COLO668 (cell line): ENCODE measurements at regions not wholly inside any gene's neighbourhood (a gene's known extent, or its start where the extent isn't known, plus 50 kb on each side); places are given as distances from the start of the nearest gene placed in this dataset.

Experiments used
- DNase-seq: peaks from one replicate; lab custom pipeline; 2025; ENCODE audit not compliant: unreplicated experiment; lab: John Stamatoyannopoulos, UW

- no peak for DNase-seq
Observed at GRCh38 chr5:56330806-56331205, 97.7 kb upstream of the ANKRD55 start.

- DNase-seq = no peak
Observed at GRCh38 chr5:56330167-56330566, 97.0 kb upstream of the ANKRD55 start.

DNA sequence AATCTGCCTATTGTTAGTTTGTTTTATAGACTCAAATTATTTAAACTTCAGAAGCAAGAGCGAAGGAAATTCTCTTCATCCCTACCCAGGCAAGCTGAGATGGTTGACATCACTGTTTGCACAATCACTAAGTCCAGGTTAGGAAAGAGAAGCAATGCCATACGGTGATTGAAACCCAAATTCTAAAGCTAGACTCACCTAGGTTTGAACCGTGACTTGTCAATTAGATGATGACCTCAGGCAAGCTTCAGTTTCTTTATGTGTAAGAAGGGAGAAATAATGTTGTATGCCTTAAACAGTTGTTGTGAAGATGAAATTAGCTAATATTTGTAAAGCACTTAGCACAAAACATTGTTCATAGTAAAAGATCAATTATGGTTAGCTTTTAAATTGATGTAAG, 96.5 kb upstream of the ANKRD55 start:
- no peak for DNase-seq

DNA sequence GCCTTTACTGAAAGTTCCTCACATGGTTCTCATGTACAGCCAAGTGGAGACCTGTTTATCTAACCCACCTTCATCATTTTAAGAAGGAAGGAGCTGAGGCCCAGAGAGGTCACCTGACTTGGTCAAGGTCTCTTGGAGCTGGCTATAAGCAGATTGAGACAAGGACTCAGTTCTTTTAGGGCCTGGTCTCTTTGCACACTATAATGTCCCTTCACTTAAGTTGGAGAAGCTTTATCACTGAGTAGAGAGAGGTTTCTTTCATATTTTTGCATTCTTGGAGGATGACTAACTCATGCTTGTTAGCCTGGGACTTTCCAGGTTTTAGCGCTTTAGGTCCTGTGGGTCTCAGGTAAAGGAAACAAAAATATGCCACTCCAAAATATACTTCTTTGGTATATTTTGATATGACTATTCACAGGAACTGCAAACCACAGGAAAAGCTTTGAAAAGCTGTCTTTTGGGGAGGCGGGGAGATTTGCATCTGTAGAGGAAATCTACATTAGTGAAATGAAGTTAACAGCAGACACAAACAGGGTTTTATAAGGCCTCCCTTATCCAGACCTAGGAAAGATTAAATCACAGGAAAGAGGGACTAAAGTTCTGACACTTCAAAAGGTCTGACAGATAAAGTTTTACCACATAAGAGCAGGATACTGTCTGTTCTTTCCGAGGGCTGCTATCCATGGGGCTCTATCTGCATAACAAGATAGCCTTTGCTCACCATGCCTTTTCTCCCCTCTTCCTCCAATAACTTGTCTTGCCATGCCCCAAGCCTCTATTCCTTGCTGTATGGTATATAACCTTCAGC, 95.8 kb upstream of the ANKRD55 start:
- DNase-seq = no peak

DNA sequence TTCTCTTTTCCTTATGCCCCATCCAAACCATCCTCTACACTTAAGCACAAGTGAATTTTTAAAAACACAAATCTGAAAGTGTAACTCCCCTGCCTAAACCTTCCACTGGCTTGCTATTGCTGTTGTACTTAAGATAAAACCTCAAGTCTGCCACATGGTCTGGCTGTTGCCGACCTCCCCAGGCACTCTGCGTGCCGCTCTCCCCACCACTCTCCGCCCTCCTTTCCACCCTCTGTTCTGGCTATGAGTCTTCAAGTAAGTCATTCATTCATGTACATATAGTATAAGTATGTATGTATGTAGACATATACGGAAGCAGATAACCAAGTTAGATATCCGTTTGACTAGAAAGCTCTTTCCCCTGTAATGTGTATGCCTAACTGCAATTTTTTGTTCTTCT, 94.7 kb upstream of the ANKRD55 start:
- no peak for DNase-seq

DNA sequence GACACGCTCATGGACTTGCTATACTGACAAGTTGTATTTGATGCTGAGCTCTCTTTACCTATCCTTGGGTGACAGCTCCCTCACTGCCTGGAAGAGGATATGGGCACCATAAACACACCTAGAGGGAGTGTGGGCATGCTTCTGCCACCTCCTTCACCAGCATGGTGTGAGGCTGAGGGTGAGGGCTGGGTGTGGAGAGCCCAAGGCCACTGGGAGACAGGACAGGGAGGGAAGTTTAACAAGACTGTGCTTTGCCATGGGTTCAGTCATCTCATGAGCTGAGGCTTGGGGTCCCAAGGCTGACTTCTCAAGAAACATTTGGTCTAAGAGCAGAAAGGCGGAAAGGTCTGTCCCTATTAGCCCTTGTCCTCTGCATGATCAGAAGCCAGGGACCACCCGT, 93.6 kb upstream of the ANKRD55 start:
- no peak for DNase-seq

DNA sequence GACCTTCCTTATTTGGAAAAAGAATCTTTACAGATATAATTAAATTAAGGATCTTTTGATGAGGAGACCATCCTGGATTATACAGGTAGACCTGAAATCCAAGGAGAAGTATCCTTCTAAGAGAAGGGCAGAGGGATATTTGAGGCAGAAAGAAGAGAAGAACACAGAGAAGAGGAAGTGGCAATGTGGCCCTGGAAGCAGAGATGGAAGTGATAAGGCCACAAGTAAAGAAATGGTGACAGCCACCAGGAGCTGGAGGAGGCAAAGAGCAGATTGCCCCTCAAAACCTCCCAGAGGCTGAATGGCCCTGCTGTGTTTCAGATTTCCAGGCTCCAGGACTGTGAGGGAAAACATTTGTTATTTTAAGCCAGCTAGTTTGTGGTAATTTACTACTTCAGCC, 93.0 kb upstream of the ANKRD55 start:
- no peak for DNase-seq

GRCh38 chr5:56325039-56325438, 91.9 kb upstream of the ANKRD55 start:
- no peak for DNase-seq

- DNase-seq = no peak
Observed at GRCh38 chr5:56323505-56323904, 90.4 kb upstream of the ANKRD55 start.

DNA sequence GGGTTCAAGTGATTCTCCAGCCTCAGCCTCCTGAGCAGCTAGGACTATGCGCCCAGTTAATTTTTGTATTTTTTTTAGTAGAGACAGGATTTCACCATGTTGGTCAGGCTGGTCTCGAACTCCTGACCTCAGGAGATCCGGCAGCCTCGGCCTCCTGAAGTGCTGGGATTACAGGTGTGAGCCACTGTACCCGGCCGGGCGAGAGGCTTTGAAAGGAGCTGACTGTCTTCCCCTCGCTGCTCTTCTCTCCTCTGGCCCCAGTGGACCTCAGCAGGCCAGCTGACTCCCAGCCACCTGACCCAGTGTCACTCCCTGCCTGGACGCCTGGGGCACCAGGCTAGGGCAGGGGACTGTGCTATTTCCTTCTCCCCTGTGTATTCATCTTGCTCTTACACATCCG, 89.5 kb upstream of the ANKRD55 start:
- no peak for DNase-seq

DNA sequence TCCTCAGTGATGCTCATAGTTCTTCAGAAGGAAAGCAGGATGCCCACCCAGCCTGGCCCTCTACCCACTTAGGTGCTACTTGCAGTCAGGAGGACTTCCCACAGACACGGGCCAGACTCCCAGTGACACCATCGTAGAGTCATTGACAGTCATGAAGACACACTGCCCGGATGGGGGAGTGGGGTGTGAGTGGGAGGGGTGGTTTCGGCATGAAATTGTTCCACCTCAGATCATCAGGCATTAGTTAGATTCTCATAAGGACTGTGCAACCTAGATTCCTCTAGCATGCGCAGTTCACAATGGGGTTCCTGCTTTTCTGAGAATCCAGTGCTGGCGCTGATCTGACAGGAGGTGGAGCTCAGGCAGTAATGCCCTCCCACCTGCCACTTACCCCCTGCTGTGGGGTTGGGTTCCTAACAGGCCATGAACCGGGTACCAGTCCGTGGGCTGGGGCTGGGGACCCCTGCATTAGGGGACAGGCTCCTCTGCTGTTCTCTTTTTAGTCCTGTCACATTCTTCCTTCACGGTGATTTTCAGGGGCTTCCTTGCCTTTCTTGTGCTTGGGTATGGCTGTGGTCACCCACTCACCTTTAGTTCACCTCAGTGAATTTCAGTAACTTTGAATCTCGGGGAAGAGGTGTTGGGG, 88.2 kb upstream of the ANKRD55 start:
- DNase-seq = no peak

GRCh38 chr5:56320686-56321085, 87.6 kb upstream of the ANKRD55 start:
- no peak for DNase-seq

GRCh38 chr5:56319526-56320181, 86.5 kb upstream of the ANKRD55 start:
- DNase-seq = no peak

DNA sequence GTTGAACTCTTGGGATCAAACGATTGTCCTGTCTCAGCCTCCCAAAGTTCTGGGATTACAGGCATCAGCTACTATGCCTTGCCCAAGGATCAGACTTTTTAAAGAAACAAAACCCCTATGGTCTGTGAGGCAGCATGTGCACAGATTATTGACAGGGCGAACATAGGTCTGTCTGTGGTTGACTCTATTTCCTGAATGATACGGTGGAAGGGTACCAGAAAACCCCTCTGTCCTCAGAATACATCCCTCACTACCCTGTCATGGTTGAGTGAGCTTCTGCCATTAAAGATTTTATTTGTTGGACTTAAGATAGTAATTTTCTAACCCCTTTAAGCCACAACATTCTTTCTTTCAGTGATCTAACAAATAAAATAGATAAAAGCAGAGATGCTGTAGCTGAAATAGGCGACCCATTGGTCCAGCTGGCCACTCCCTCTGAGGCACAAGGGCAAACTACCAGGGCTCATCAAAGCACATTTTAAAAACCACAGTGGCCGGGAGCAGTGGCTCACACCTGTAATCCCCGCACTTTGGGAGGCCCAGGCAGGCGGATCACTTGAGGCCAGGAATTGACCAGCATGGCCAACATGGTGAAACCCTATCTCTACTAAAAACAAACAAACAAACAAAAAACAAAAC, 84.9 kb upstream of the ANKRD55 start:
- DNase-seq = no peak

DNA sequence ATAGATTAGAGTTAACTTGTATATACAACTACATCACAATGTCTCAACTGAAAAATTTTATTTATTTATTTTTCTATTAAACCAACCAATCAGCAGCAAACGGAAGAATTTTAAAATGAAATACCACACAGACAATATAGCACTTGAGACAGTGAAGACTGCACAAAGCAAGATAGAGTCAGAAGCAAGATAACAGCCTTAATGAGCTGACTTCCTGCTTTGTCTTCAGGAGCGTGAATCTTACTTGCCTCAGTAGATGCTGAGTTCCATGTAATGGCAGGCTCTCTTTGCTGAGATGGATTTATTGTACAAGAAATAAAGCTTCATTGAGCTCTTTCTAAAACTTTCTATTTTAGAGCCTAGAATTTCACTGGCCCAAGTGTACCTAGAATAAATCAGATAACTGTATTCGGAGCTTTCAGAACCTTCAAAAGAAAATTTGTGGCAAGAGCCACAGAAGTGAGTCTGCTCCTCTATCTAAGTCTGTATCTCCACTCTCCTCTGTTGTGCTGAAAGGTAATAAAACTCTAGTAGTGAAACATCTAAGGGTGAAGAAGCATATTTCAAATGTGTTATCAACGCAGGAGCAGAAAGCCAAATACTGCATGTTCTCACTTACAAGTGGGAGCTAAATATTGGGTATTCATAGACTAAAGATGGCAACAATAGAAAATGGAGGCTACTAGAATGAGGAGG, 83.3 kb upstream of the ANKRD55 start:
- DNase-seq = no peak

- no peak for DNase-seq
Observed at GRCh38 chr5:56314529-56314928, 81.4 kb upstream of the ANKRD55 start.

GRCh38 chr5:56313596-56313995, 80.5 kb upstream of the ANKRD55 start:
- no peak for DNase-seq

- DNase-seq = no peak
Observed at GRCh38 chr5:56313004-56313531, 79.9 kb upstream of the ANKRD55 start.

DNA sequence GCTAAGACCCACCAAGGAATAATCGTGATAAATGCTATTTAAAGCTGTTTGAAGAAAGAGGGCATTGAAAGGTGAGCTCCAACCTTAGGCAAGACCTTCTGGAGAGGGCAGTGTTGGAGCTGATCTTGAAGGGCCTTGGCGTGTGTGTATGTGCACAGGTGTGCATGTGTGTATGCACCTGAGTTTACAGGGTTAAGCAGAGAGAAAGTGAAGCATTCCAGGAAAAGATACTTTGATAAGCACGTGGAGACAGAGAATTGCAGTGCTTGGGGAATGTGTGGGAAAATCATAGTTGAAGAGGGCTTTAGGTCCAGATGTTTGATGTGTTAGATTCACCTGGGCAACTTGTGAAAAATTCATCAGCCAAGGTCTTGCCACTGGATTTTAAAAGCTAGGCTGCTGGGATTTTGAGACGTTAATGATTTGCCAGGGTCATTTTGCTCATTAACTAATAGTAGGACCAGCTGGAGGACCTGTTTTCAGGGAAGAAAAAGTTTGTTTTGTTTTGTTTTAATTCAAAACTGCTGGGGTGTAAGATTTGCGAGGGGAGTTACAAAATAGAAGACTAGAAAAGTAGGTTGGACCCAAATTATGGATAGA, 78.3 kb upstream of the ANKRD55 start:
- no peak for DNase-seq

DNA sequence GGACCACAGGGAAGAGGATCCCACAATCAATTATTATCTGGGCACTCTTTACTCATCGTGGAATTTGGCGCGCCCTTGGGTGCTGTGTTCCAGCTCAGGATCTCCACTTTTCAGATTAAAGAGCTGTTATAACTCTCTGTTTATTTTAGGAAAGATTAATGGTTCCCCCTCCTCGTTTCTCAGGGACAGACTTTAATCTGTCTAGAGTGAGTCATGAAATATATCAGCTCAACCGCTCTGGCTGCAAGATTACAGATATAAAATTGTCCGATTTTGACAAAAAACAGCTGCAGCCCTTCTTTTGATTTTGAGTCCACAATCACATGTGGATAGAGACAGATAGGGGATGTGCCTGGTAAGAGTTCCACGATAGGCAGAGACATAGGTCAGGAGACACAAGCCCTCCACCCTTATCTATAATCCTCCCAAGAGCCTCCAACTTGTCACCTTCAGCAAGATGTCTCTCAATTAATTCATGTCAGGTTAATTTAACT, 77.6 kb upstream of the ANKRD55 start:
- DNase-seq = no peak
